Stimulated activated naive CD8-positive, alpha-beta T cell treated with anti-CD3 and anti-CD28 coated beads, Interleukin-15, amount 100 ng/mL, for 72 hours (primary cell): ENCODE measurements at regions not wholly inside any gene's neighbourhood (a gene's known extent, or its start where the extent isn't known, plus 50 kb on each side); places are given as distances from the start of the nearest gene placed in this dataset.
"Not testable (repeated sequence)": the region's sequence is repeated elsewhere in the genome, so short reads cannot be mapped to it uniquely, and the experiment has no call there.

Experiments used
- ATAC-seq: fragments of 150-1000 bp; cut with Tn5 transposase; 2 replicates; pipeline ENCODE4 v1.10.0; 2021; ENCODE audit warnings: mild to moderate bottlenecking, moderate library complexity
- DNase-seq, 2 donors: peaks; one replicate each; pipeline ENCODE4 v3.0.0; 2021 to 2022
- H3K27ac Mint-ChIP-seq, 2 donors: one replicate each; pipeline ENCODE4 v1.8.0; 2022; ENCODE audit warnings: mild to moderate bottlenecking in 2 of 2, mixed read lengths in 2 of 2, moderate library complexity in 2 of 2
- H3K27me3 Mint-ChIP-seq: one replicate; pipeline ENCODE4 v1.8.0; 2022; ENCODE audit warnings: mixed read lengths
- H3K4me1 Mint-ChIP-seq: one replicate; pipeline ENCODE4 v1.8.0; 2022; ENCODE audit warnings: mild to moderate bottlenecking, mixed read lengths
- H3K4me3 Mint-ChIP-seq, 2 donors: one replicate each; pipeline ENCODE4 v1.8.0; 2022; ENCODE audit warnings: mild to moderate bottlenecking in 2 of 2, mixed read lengths in 2 of 2, moderate library complexity in 1 of 2
- H3K9me3 Mint-ChIP-seq, 2 donors: one replicate each; pipeline ENCODE4 v1.8.0; 2022; ENCODE audit warnings: mixed read lengths in 2 of 2

GRCh38 chr14:43014338-43014737, 1407.7 kb downstream of the LRFN5 start:
- DNase-seq: no peak
- no peak overlapping the region for H3K27ac Mint-ChIP-seq
- H3K9me3 Mint-ChIP-seq: peaks cover 0 to 7% of the 10 kb centered on the region in 2 donors
- no peaks in the 10 kb centered on the region for H3K27me3 Mint-ChIP-seq
- H3K4me1 Mint-ChIP-seq: no peaks in the 10 kb centered on the region
- no peak for ATAC-seq
- no peak overlapping the region for H3K4me3 Mint-ChIP-seq

- Mint-ChIP-seq H3K27ac (no peak overlapping the region), H3K4me1 (no peaks in the 10 kb centered on the region), H3K9me3 (peaks cover 0 to 22% of the 10 kb centered on the region in 2 donors), H3K27me3 (no peaks in the 10 kb centered on the region), H3K4me3 (no peak overlapping the region)
- ATAC-seq (no peak), DNase-seq (no peak)
Observed at GRCh38 chr14:43012817-43013216, 1406.1 kb downstream of the LRFN5 start.

- no peaks in the 10 kb centered on the region for H3K4me1 Mint-ChIP-seq
- DNase-seq: no peak
- ATAC-seq: no peak
- no peak overlapping the region for H3K27ac Mint-ChIP-seq
- no peaks in the 10 kb centered on the region for H3K27me3 Mint-ChIP-seq
- H3K4me3 Mint-ChIP-seq: no peak overlapping the region
- peaks cover 20 to 53% of the 10 kb centered on the region in 2 donors for H3K9me3 Mint-ChIP-seq
Observed at GRCh38 chr14:43005807-43006206, 1399.1 kb downstream of the LRFN5 start.

- H3K4me3 Mint-ChIP-seq: no peak overlapping the region
- H3K27me3 Mint-ChIP-seq: no peaks in the 10 kb centered on the region
- H3K9me3 Mint-ChIP-seq: peaks cover 20 to 48% of the 10 kb centered on the region in 2 donors
- DNase-seq (no peak), ATAC-seq (no peak)
- H3K27ac Mint-ChIP-seq: no peak overlapping the region
- H3K4me1 Mint-ChIP-seq: no peaks in the 10 kb centered on the region
Observed at GRCh38 chr14:43003845-43004244, 1397.2 kb downstream of the LRFN5 start.

- Mint-ChIP-seq H3K27ac (no peak overlapping the region), H3K4me1 (no peaks in the 10 kb centered on the region), H3K9me3 (peaks cover 20 to 38% of the 10 kb centered on the region in 2 donors), H3K27me3 (no peaks in the 10 kb centered on the region), H3K4me3 (no peak overlapping the region)
- ATAC-seq (no peak), DNase-seq (no peak)
Observed at GRCh38 chr14:43001731-43002130, 1395.1 kb downstream of the LRFN5 start.

GRCh38 chr14:42994051-42994736, 1387.5 kb downstream of the LRFN5 start:
- H3K4me3 Mint-ChIP-seq: no peak overlapping the region
- H3K9me3 Mint-ChIP-seq: no peaks in the 10 kb centered on the region
- no peak for DNase-seq
- no peak overlapping the region for H3K27ac Mint-ChIP-seq
- no peaks in the 10 kb centered on the region for H3K27me3 Mint-ChIP-seq
- ATAC-seq: no peak
- no peaks in the 10 kb centered on the region for H3K4me1 Mint-ChIP-seq

GRCh38 chr14:42992930-42993329, 1386.3 kb downstream of the LRFN5 start:
- no peak for DNase-seq
- no peaks in the 10 kb centered on the region for H3K4me1 Mint-ChIP-seq
- H3K9me3 Mint-ChIP-seq: peaks cover 0 to 9% of the 10 kb centered on the region in 2 donors
- no peak overlapping the region for H3K4me3 Mint-ChIP-seq
- ATAC-seq: no peak
- H3K27me3 Mint-ChIP-seq: no peaks in the 10 kb centered on the region
- no peak overlapping the region for H3K27ac Mint-ChIP-seq

- Mint-ChIP-seq H3K27me3 (no peaks in the 10 kb centered on the region), H3K4me1 (no peaks in the 10 kb centered on the region), H3K9me3 (peaks cover 0 to 11% of the 10 kb centered on the region in 2 donors), H3K4me3 (no peak overlapping the region), H3K27ac (no peak overlapping the region)
- ATAC-seq (no peak), DNase-seq (no peak)
Observed at GRCh38 chr14:42980419-42980818, 1373.7 kb downstream of the LRFN5 start.

- not testable (repeated sequence) for ATAC-seq
Observed at GRCh38 chr14:42973171-42973570, 1366.5 kb downstream of the LRFN5 start.

GRCh38 chr14:42965512-42965911, 1358.8 kb downstream of the LRFN5 start:
- no peak overlapping the region for H3K4me3 Mint-ChIP-seq
- ATAC-seq: no peak
- peaks cover 0 to 4% of the 10 kb centered on the region in 2 donors for H3K9me3 Mint-ChIP-seq
- no peak overlapping the region for H3K27ac Mint-ChIP-seq
- H3K27me3 Mint-ChIP-seq: no peaks in the 10 kb centered on the region
- H3K4me1 Mint-ChIP-seq: no peaks in the 10 kb centered on the region
- DNase-seq: no peak

More at GRCh38 chr14:42973171-42973570, 1366.5 kb downstream of the LRFN5 start:
- not testable (repeated sequence) for DNase-seq, H3K27ac Mint-ChIP-seq, H3K27me3 Mint-ChIP-seq, H3K4me3 Mint-ChIP-seq, H3K9me3 Mint-ChIP-seq, H3K4me1 Mint-ChIP-seq

- no peak for ATAC-seq
Observed at GRCh38 chr14:42961509-42961908, 1354.8 kb downstream of the LRFN5 start.

GRCh38 chr14:42950363-42950762, 1343.7 kb downstream of the LRFN5 start:
- Mint-ChIP-seq H3K4me3 (no peak overlapping the region), H3K27me3 (no peaks in the 10 kb centered on the region), H3K4me1 (no peaks in the 10 kb centered on the region), H3K9me3 (peaks cover 15 to 24% of the 10 kb centered on the region in 2 donors), H3K27ac (no peak overlapping the region)
- ATAC-seq: no peak
- DNase-seq: no peak

More at GRCh38 chr14:42961509-42961908, 1354.8 kb downstream of the LRFN5 start:
- no peak overlapping the region for H3K27ac Mint-ChIP-seq
- no peaks in the 10 kb centered on the region for H3K4me1 Mint-ChIP-seq
- no peak for DNase-seq
- no peaks in the 10 kb centered on the region for H3K27me3 Mint-ChIP-seq
- no peaks in the 10 kb centered on the region for H3K9me3 Mint-ChIP-seq
- H3K4me3 Mint-ChIP-seq: no peak overlapping the region

GRCh38 chr14:42947991-42948390, 1341.3 kb downstream of the LRFN5 start:
- ATAC-seq (no peak), DNase-seq (no peak)
- Mint-ChIP-seq H3K4me1 (no peaks in the 10 kb centered on the region), H3K27ac (no peak overlapping the region), H3K27me3 (no peaks in the 10 kb centered on the region), H3K9me3 (peaks cover 11 to 37% of the 10 kb centered on the region in 2 donors), H3K4me3 (no peak overlapping the region)

- H3K4me1 Mint-ChIP-seq: no peaks in the 10 kb centered on the region
- H3K27ac Mint-ChIP-seq: no peak overlapping the region
- peaks cover 0 to 16% of the 10 kb centered on the region in 2 donors for H3K9me3 Mint-ChIP-seq
- no peak for ATAC-seq
- DNase-seq: no peak
- no peak overlapping the region for H3K4me3 Mint-ChIP-seq
- H3K27me3 Mint-ChIP-seq: no peaks in the 10 kb centered on the region
Observed at GRCh38 chr14:42944284-42944683, 1337.6 kb downstream of the LRFN5 start.

- no peak for DNase-seq
- Mint-ChIP-seq H3K4me3 (no peak overlapping the region), H3K27ac (no peak overlapping the region), H3K4me1 (no peaks in the 10 kb centered on the region), H3K9me3 (peaks cover 0 to 25% of the 10 kb centered on the region in 2 donors), H3K27me3 (no peaks in the 10 kb centered on the region)
- no peak for ATAC-seq
Observed at GRCh38 chr14:42931308-42931707, 1324.6 kb downstream of the LRFN5 start.

- Mint-ChIP-seq H3K4me1 (no peaks in the 10 kb centered on the region), H3K4me3 (no peak overlapping the region), H3K9me3 (peaks cover 12 to 39% of the 10 kb centered on the region in 2 donors), H3K27me3 (no peaks in the 10 kb centered on the region), H3K27ac (no peak overlapping the region)
- ATAC-seq: no peak
- DNase-seq: no peak
Observed at GRCh38 chr14:42929806-42930480, 1323.3 kb downstream of the LRFN5 start.
